ENCODE measurements at regions not wholly inside any gene's neighbourhood (a gene's known extent, or its start where the extent isn't known, plus 50 kb on each side); places are given as distances from the start of the nearest gene placed in this dataset.

GRCh38 chr4:71222661-71223060, 116.2 kb upstream of the SLC4A4 start:
- ChIA-PET CTCF (no interaction called here), POLR2A (no interaction called here)
- H3K4me3 ChIP-seq (ENCODE audit: low read depth, low read length): no peak overlapping the region
- TF ChIP-seq CTCF (IDR thresholded peaks at IDR 0.05; ENCODE audit: insufficient read depth, low read length, missing control alignments): no peak
- no peak for DNase-seq (ENCODE audit: low read depth, low spot score)

- H3K4me3 ChIP-seq (ENCODE audit: low read depth, low read length): no peak overlapping the region; the same call in 1 of the 2 replicates
- POLR2A ChIA-PET: no interaction called here
Measured at GRCh38 chr4:71229477-71230270, 109.1 kb upstream of the SLC4A4 start.

GRCh38 chr4:71230271-71231128, 108.3 kb upstream of the SLC4A4 start:
- ChIA-PET POLR2A (interaction anchor here (0.7 kb wide), 1 partner anchor 36 kb away, joined by 4 read pairs; no protein-coding TSS in a partner anchor), CTCF (interaction anchor here (0.6 to 8.1 kb wide), 33 partner anchors 9 to 563 kb away, joined by 3 to 91 read pairs (median 6); partner anchors contain the start of genes JCHAIN and MOB1B)
- DNase-seq (ENCODE audit: low read depth, low spot score): no peak
- no peak for TF ChIP-seq CTCF (IDR thresholded peaks at IDR 0.05; ENCODE audit: insufficient read depth, low read length, missing control alignments)
- H3K4me3 ChIP-seq (ENCODE audit: low read depth, low read length): peak overlapping the region; percentile 34

More at GRCh38 chr4:71229477-71230270, 109.1 kb upstream of the SLC4A4 start:
- CTCF ChIA-PET: interaction anchor here (0.6 to 8.1 kb wide), 40 partner anchors 8 to 562 kb away, joined by 3 to 91 read pairs (median 6); partner anchors contain the start of gene JCHAIN
- DNase-seq (ENCODE audit: low read depth, low spot score): no peak
- peak; percentile 76 for TF ChIP-seq CTCF (IDR thresholded peaks at IDR 0.05; ENCODE audit: insufficient read depth, low read length, missing control alignments)

GRCh38 chr4:71231129-71232055, 107.4 kb upstream of the SLC4A4 start:
- H3K4me3 ChIP-seq (ENCODE audit: low read depth, low read length): peak overlapping the region; percentile 34
- DNase-seq (ENCODE audit: low read depth, low spot score): no peak
- CTCF ChIA-PET: interaction anchor here (0.8 to 8.1 kb wide), 13 partner anchors 10 to 329 kb away, joined by 3 to 91 read pairs (median 9); partner anchors contain the start of gene MOB1B
- POLR2A ChIA-PET: no interaction called here
- no peak for TF ChIP-seq CTCF (IDR thresholded peaks at IDR 0.05; ENCODE audit: insufficient read depth, low read length, missing control alignments)

- ChIA-PET POLR2A (no interaction called here), CTCF (interaction anchor here (0.8 to 8.1 kb wide), 3 partner anchors 14 to 48 kb away, joined by 3 to 91 read pairs (median 39); no protein-coding TSS in a partner anchor)
- no peak for TF ChIP-seq CTCF (IDR thresholded peaks at IDR 0.05; ENCODE audit: insufficient read depth, low read length, missing control alignments)
- no peak overlapping the region for H3K4me3 ChIP-seq (ENCODE audit: low read depth, low read length)
- DNase-seq (ENCODE audit: low read depth, low spot score): no peak
Measured at GRCh38 chr4:71232056-71232430, 106.8 kb upstream of the SLC4A4 start.

Measured in AG04449 (cell line).